ENCODE measurements at regions not wholly inside any gene's neighbourhood (a gene's known extent, or its start where the extent isn't known, plus 50 kb on each side); places are given as distances from the start of the nearest gene placed in this dataset.

- ChIA-PET CTCF (no interaction called here), POLR2A (no interaction called here)
- Histone ChIP-seq H3K9me3 (ENCODE audit: control insufficient read depth, insufficient read depth, low read depth, low read length) (no peaks in the 10 kb centered on the region), H3K27ac (ENCODE audit: extremely low read depth, low read depth, low read length) (no peak overlapping the region), H3K36me3 (ENCODE audit: control insufficient read depth in 2 of 2, insufficient read depth in 1 of 2, low read length in 2 of 2) (no peaks in the 10 kb centered on the region), H3K4me1 (ENCODE audit: control insufficient read depth, insufficient read depth, low read length) (no peaks in the 10 kb centered on the region), H3K4me3 (ENCODE audit: low read depth, low read length) (no peak overlapping the region)
- TF ChIP-seq ZNF837 (tag by site-specific recombination; IDR thresholded peaks at IDR 0.05) (no peak), ZNF133 (tag by site-specific recombination; IDR thresholded peaks at IDR 0.05) (no peak)
Measured at GRCh38 chr3:18715208-18715607, 290.1 kb upstream of the SATB1 start.

GRCh38 chr3:18713577-18713951 is 288.4 kb upstream of the SATB1 start:
- Histone ChIP-seq H3K4me1 (ENCODE audit: control insufficient read depth, insufficient read depth, low read length) (no peaks in the 10 kb centered on the region), H3K27ac (ENCODE audit: extremely low read depth, low read depth, low read length) (no peak overlapping the region), H3K4me3 (ENCODE audit: low read depth, low read length) (no peak overlapping the region), H3K36me3 (ENCODE audit: control insufficient read depth in 2 of 2, insufficient read depth in 1 of 2, low read length in 2 of 2) (no peaks in the 10 kb centered on the region), H3K9me3 (ENCODE audit: control insufficient read depth, insufficient read depth, low read depth, low read length) (no peaks in the 10 kb centered on the region)
- ChIA-PET POLR2A (no interaction called here), CTCF (no interaction called here)
- TF ChIP-seq HOXD13 (CRISPR knock-in tag; IDR thresholded peaks at IDR 0.05; ENCODE audit: borderline replicate concordance) (no peak), ZNF560 (tag by site-specific recombination; IDR thresholded peaks at IDR 0.05; ENCODE audit: borderline replicate concordance) (no peak), ZNF239 (tag by site-specific recombination; IDR thresholded peaks at IDR 0.05) (no peak), ATF2 (tag by site-specific recombination; IDR thresholded peaks at IDR 0.05; ENCODE audit: low read depth) (peak; percentile 60; the same call in 1 of the 2 replicates), ZNF423 (tag by site-specific recombination; IDR thresholded peaks at IDR 0.05) (no peak), ZNF585B (tag by site-specific recombination; IDR thresholded peaks at IDR 0.05) (no peak), BCL11B (tag by site-specific recombination; IDR thresholded peaks at IDR 0.05; ENCODE audit: low read depth) (no peak), ZNF211 (tag by site-specific recombination; IDR thresholded peaks at IDR 0.05; ENCODE audit: low read depth) (no peak)

- CTCF ChIA-PET, result no interaction called here
- Histone ChIP-seq H3K36me3 (ENCODE audit: control insufficient read depth in 2 of 2, insufficient read depth in 1 of 2, low read length in 2 of 2) (no peaks in the 10 kb centered on the region), H3K4me1 (ENCODE audit: control insufficient read depth, insufficient read depth, low read length) (no peaks in the 10 kb centered on the region), H3K4me3 (ENCODE audit: low read depth, low read length) (no peak overlapping the region), H3K27ac (ENCODE audit: extremely low read depth, low read depth, low read length) (no peak overlapping the region), H3K9me3 (ENCODE audit: control insufficient read depth, insufficient read depth, low read depth, low read length) (no peaks in the 10 kb centered on the region)
- TF ChIP-seq ZSCAN4 (tag by site-specific recombination; IDR thresholded peaks at IDR 0.05), result no peak
- no peak for TF ChIP-seq ZNF404 (tag by site-specific recombination; IDR thresholded peaks at IDR 0.05)
- no peak for TF ChIP-seq ATF2 (tag by site-specific recombination; IDR thresholded peaks at IDR 0.05; ENCODE audit: low read depth)
- no peak for TF ChIP-seq ZNF324 (tag by site-specific recombination; IDR thresholded peaks at IDR 0.05)
- TF ChIP-seq ZNF280C (tag by site-specific recombination; IDR thresholded peaks at IDR 0.05), result no peak
- no peak for TF ChIP-seq ZNF175 (tag by site-specific recombination; IDR thresholded peaks at IDR 0.05)
- no peak for TF ChIP-seq ZNF10 (tag by site-specific recombination; IDR thresholded peaks at IDR 0.05)
- TF ChIP-seq ZNF146 (tag by site-specific recombination; IDR thresholded peaks at IDR 0.05), result no peak
- TF ChIP-seq ZNF521 (tag by site-specific recombination; IDR thresholded peaks at IDR 0.05), result no peak
- POLR2A ChIA-PET, result no interaction called here
Measured at GRCh38 chr3:18712713-18713576, 287.8 kb upstream of the SATB1 start.

Measured in HEK293 (cell line).